Hepatocyte (in vitro differentiated cells): ENCODE measurements at regions not wholly inside any gene's neighbourhood (a gene's known extent, or its start where the extent isn't known, plus 50 kb on each side); places are given as distances from the start of the nearest gene placed in this dataset.

Experiments
- EZH2 ChIP-seq: fragments of 200-600 bp; sonication (generic); IDR thresholded peaks from 2 replicates; pipeline ENCODE4 v1.6.1; 2016; ENCODE audit warnings: antibody characterized with exemption, mild to moderate bottlenecking, borderline replicate concordance
- EZH2phosphoT487 ChIP-seq: fragments of 200-600 bp; sonication (generic); IDR thresholded peaks from one replicate; pipeline ENCODE4 v1.6.1; 2018; ENCODE audit warnings: antibody characterized with exemption, mild to moderate bottlenecking, low read depth, moderate library complexity; ENCODE audit not compliant: unreplicated experiment, severe bottlenecking
- TF ChIP-seq, protein P1 (sequence below): fragments of 200-600 bp; sonication (generic); IDR thresholded peaks from 2 replicates; pipeline ENCODE4 v1.5.1; 2016; ENCODE audit warnings: antibody characterized with exemption, mild to moderate bottlenecking; ENCODE audit not compliant: poor library complexity

- TF ChIP-seq, protein P1, sequence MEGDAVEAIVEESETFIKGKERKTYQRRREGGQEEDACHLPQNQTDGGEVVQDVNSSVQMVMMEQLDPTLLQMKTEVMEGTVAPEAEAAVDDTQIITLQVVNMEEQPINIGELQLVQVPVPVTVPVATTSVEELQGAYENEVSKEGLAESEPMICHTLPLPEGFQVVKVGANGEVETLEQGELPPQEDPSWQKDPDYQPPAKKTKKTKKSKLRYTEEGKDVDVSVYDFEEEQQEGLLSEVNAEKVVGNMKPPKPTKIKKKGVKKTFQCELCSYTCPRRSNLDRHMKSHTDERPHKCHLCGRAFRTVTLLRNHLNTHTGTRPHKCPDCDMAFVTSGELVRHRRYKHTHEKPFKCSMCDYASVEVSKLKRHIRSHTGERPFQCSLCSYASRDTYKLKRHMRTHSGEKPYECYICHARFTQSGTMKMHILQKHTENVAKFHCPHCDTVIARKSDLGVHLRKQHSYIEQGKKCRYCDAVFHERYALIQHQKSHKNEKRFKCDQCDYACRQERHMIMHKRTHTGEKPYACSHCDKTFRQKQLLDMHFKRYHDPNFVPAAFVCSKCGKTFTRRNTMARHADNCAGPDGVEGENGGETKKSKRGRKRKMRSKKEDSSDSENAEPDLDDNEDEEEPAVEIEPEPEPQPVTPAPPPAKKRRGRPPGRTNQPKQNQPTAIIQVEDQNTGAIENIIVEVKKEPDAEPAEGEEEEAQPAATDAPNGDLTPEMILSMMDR = no peak
- TF ChIP-seq EZH2 (no peak), EZH2phosphoT487 (no peak)
Observed at GRCh38 chr2:239737144-239737463, 288.0 kb downstream of the NDUFA10 start.
